HEK293T (cell line): ENCODE measurements at regions not wholly inside any gene's neighbourhood (a gene's known extent, or its start where the extent isn't known, plus 50 kb on each side); places are given as distances from the start of the nearest gene placed in this dataset.
A peak's percentile ranks its signal among the peaks of the same experiment; 100 is the strongest.

Experiments used
- CTCF ChIA-PET: fragments of 350-600 bp; formaldehyde crosslinking; extraction: SDS; loops from one replicate; lab custom pipeline; 2021; ENCODE audit warnings: antibody characterized with exemption, inconsistent platforms; lab: Yijun Ruan, JAX
- POLR2A ChIA-PET: fragments of 350-600 bp; formaldehyde crosslinking; extraction: SDS; loops from one replicate; lab custom pipeline; 2020; ENCODE audit warnings: antibody characterized with exemption, inconsistent platforms; lab: Yijun Ruan, JAX
- DNase-seq: peaks from one replicate; pipeline ENCODE4 v3.0.0; 2012; ENCODE audit warnings: mixed read lengths; ENCODE audit errors: extremely low spot score
- ARNT ChIP-seq: fragments of 450-650 bp; IDR thresholded peaks from 2 replicates; pipeline ENCODE4 v1.6.1; 2017; ENCODE audit warnings: mild to moderate bottlenecking
- BHLHE40 ChIP-seq: fragments of 450-650 bp; IDR thresholded peaks from 2 replicates; pipeline ENCODE4 v1.6.1; 2016; ENCODE audit warnings: mild to moderate bottlenecking, moderate library complexity, borderline replicate concordance
- CTBP1 ChIP-seq: fragments of 450-650 bp; IDR thresholded peaks from 2 replicates; pipeline ENCODE4 v1.6.1; 2016; ENCODE audit warnings: borderline replicate concordance
- ELF4 ChIP-seq: fragments of 450-650 bp; IDR thresholded peaks from 2 replicates; pipeline ENCODE4 v1.6.1; 2017; ENCODE audit warnings: antibody characterized with exemption
- FOXA1 ChIP-seq: fragments of 450-650 bp; IDR thresholded peaks from 2 replicates; pipeline ENCODE4 v1.6.1; 2016; ENCODE audit warnings: mild to moderate bottlenecking
- FOXK2 ChIP-seq: fragments of 450-650 bp; IDR thresholded peaks from 2 replicates; pipeline ENCODE4 v1.6.1; 2016; ENCODE audit warnings: mild to moderate bottlenecking
- FOXM1 ChIP-seq: fragments of 450-650 bp; IDR thresholded peaks from 2 replicates; pipeline ENCODE4 v1.6.1; 2017; ENCODE audit warnings: mild to moderate bottlenecking, borderline replicate concordance
- HDGF ChIP-seq: fragments of 450-650 bp; IDR thresholded peaks from 2 replicates; pipeline ENCODE4 v1.6.1; 2017; ENCODE audit warnings: antibody characterized with exemption, borderline replicate concordance
- L3MBTL2 ChIP-seq: fragments of 450-650 bp; conservative IDR thresholded peaks from 2 replicates; pipeline ENCODE4 v1.6.1; 2016; ENCODE audit warnings: mild to moderate bottlenecking
- LEF1 ChIP-seq: fragments of 450-650 bp; IDR thresholded peaks from 2 replicates; pipeline ENCODE4 v1.6.1; 2017; ENCODE audit warnings: mild to moderate bottlenecking, borderline replicate concordance
- NFRKB ChIP-seq: fragments of 450-650 bp; IDR thresholded peaks from 2 replicates; pipeline ENCODE4 v1.6.1; 2016; ENCODE audit warnings: mild to moderate bottlenecking, moderate library complexity
- SP1 ChIP-seq: fragments of 450-650 bp; IDR thresholded peaks from 2 replicates; pipeline ENCODE4 v1.6.1; 2017
- SUZ12 ChIP-seq: fragments of 450-650 bp; IDR thresholded peaks from 2 replicates; pipeline ENCODE4 v1.6.1; 2016; ENCODE audit warnings: mild to moderate bottlenecking
- TARDBP ChIP-seq: fragments of 450-650 bp; IDR thresholded peaks from 2 replicates; pipeline ENCODE4 v1.6.1; 2016
- ZNF384 ChIP-seq: fragments of 450-650 bp; IDR thresholded peaks from 2 replicates; pipeline ENCODE4 v1.6.1; 2016
- TF ChIP-seq, protein P1 (sequence below): fragments of 450-650 bp; IDR thresholded peaks from 2 replicates; pipeline ENCODE4 v1.6.1; 2016

GRCh38 chr2:6352247-6352646 is 513.5 kb downstream of the CMPK2 start:
- no peak for DNase-seq
- ChIA-PET POLR2A (no interaction called here), CTCF (no interaction called here)
- no peak for TF ChIP-seq ARNT
- TF ChIP-seq ELF4 = no peak
- no peak for TF ChIP-seq CTBP1
- no peak for TF ChIP-seq SUZ12
- no peak for TF ChIP-seq FOXA1
- TF ChIP-seq FOXM1 = no peak
- TF ChIP-seq LEF1 = no peak
- no peak for TF ChIP-seq NFRKB
- TF ChIP-seq SP1 = no peak
- TF ChIP-seq ZNF384 = no peak
- no peak for TF ChIP-seq HDGF
- TF ChIP-seq L3MBTL2 = no peak
- TF ChIP-seq, protein P1, sequence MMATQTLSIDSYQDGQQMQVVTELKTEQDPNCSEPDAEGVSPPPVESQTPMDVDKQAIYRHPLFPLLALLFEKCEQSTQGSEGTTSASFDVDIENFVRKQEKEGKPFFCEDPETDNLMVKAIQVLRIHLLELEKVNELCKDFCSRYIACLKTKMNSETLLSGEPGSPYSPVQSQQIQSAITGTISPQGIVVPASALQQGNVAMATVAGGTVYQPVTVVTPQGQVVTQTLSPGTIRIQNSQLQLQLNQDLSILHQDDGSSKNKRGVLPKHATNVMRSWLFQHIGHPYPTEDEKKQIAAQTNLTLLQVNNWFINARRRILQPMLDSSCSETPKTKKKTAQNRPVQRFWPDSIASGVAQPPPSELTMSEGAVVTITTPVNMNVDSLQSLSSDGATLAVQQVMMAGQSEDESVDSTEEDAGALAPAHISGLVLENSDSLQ = no peak
- no peak for TF ChIP-seq TARDBP
- no peak for TF ChIP-seq BHLHE40
- TF ChIP-seq FOXK2 = no peak

DNA sequence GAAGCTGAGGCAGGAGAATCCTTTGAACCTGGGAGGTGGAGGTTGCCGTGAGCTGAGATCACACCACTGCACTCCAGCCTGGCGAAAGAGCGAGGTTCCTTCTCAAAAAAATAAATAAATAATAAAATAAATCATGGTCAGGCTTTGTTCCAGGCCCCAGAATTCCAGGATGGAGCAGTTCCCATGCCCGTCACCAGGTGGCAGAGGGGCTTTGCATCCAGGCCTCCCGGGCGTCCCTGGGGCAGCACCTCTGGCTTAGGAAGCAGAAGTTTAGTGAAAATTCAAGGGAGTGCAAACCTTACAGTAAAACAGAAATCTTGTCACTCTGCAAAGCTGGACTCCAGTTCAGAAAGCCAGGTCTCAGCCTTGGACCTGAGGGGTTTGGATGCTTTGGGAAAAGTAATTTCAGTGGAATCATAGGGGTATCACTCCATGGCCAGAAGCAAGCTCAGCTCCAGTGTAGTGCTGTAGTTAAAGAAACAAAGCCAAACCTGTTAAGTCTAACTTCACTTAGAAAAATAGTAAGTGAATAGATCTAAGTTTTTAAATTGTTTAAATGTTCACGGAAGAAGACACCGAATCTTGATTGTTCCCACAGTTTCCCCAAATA is 512.7 kb downstream of the CMPK2 start:
- no peak for TF ChIP-seq FOXK2
- no peak for TF ChIP-seq TARDBP
- TF ChIP-seq BHLHE40 = no peak
- TF ChIP-seq, protein P1 = 0 out of 2 replicates have a peak, but pooled peaks have one; percentile 24
- peak; percentile 55 for DNase-seq
- ChIA-PET POLR2A (no interaction called here), CTCF (no interaction called here)

DNA sequence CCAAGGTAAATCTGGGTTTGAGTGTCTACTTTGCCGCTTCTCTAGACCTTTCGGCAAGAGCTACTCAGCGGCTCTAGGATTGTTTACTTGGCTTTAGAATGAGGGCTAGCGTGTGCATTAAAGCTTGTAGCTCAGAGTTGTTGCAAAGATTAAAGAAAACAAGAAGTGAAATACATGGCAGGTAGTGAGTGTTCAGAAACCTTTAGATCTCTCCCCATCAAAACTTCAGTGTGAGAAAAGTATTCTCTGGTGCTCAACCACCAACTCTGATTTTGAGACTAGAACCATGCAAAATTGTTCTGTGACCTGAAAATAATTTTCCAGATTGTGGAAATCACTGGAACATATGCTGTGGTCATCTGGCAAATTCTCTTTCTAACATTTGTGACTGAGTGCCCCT is 512.0 kb downstream of the CMPK2 start:
- POLR2A ChIA-PET = no interaction called here
- TF ChIP-seq NFRKB = no peak
- no peak for TF ChIP-seq HDGF
- no peak for TF ChIP-seq FOXA1
- no peak for TF ChIP-seq ARNT
- no peak for TF ChIP-seq TARDBP
- TF ChIP-seq, protein P1 = no peak
- no peak for TF ChIP-seq ZNF384
- no peak for TF ChIP-seq ELF4
- TF ChIP-seq SUZ12 = no peak
- TF ChIP-seq FOXK2 = no peak
- TF ChIP-seq CTBP1 = no peak
- TF ChIP-seq L3MBTL2 = no peak
- no peak for TF ChIP-seq LEF1
- no peak for TF ChIP-seq SP1
- TF ChIP-seq BHLHE40 = no peak
- TF ChIP-seq FOXM1 = no peak
- DNase-seq = no peak
- CTCF ChIA-PET = no interaction called here

DNA sequence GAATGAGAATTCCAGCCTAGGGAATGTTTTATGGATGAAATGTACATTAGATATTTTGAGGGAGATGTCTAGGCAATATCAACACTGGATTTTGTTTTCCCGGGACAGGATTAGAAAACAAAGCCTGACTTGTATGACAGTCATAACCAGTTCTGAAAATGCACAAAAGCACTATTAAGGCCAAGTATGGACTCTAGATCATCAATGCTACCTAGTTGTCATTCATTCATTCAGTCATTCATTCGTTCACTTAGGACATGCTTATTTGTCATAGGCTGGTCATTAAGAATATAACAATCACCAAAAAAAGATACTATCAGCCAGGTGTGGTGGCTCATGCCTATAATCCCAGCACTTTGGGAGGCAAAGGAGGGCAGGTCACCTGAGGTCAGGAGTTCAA is 511.2 kb downstream of the CMPK2 start:
- POLR2A ChIA-PET = no interaction called here
- no peak for DNase-seq
- CTCF ChIA-PET = no interaction called here
- TF ChIP-seq, protein P1 = no peak
- TF ChIP-seq NFRKB (no peak), LEF1 (no peak), TARDBP (no peak), FOXA1 (no peak), ELF4 (no peak), ARNT (no peak), SUZ12 (no peak), L3MBTL2 (no peak), SP1 (no peak), ZNF384 (no peak), HDGF (no peak), CTBP1 (no peak), BHLHE40 (no peak), FOXM1 (no peak), FOXK2 (no peak)

- CTCF ChIA-PET = no interaction called here
Observed at GRCh38 chr2:6355886-6356761, 509.6 kb downstream of the CMPK2 start.

More at GRCh38 chr2:6355886-6356761, 509.6 kb downstream of the CMPK2 start:
- TF ChIP-seq SUZ12 (no peak), TARDBP (no peak), HDGF (no peak), SP1 (no peak), ARNT (no peak), FOXM1 (no peak), ELF4 (no peak)
- TF ChIP-seq, protein P1 = no peak
- POLR2A ChIA-PET = no interaction called here
- DNase-seq = no peak
